ENCODE measurements at regions not wholly inside any gene's neighbourhood (a gene's known extent, or its start where the extent isn't known, plus 50 kb on each side); places are given as distances from the start of the nearest gene placed in this dataset.

GRCh38 chr2:56754627-56755026, 570.8 kb downstream of the CCDC85A start:
- no peaks in the 10 kb centered on the region for H3K9me1 ChIP-seq (replicated peaks; ENCODE audit: control insufficient read depth, extremely low read depth, insufficient read depth, low read length)
- POLR2A ChIA-PET: no interaction called here
- intact Hi-C loops (cut with micrococcal nuclease): no loop called here
- TF ChIP-seq POLR2A (IDR thresholded peaks at IDR 0.05; ENCODE audit: low read depth, low read length): no peak
- no peak for TF ChIP-seq CTCF (IDR thresholded peaks at IDR 0.05; ENCODE audit: extremely low read depth in 1 of 2, insufficient read depth in 1 of 2, low read depth in 1 of 2, low read length in 2 of 2)
- no peak for TF ChIP-seq MAX (IDR thresholded peaks at IDR 0.05; ENCODE audit: insufficient read depth, insufficient read length)
- no peak for TF ChIP-seq GATA2 (IDR thresholded peaks at IDR 0.05; ENCODE audit: insufficient read depth, insufficient read length, low read depth, low read length)
- TF ChIP-seq FOS (IDR thresholded peaks at IDR 0.05; ENCODE audit: borderline replicate concordance, insufficient read depth, low read length): no peak
- TF ChIP-seq EZH2 (IDR thresholded peaks at IDR 0.05; ENCODE audit: borderline replicate concordance, low read depth, low read length, severe bottlenecking): no peak
- TF ChIP-seq MYC (IDR thresholded peaks at IDR 0.05; ENCODE audit: low read depth, low read length): no peak
- TF ChIP-seq POLR2AphosphoS5 (IDR thresholded peaks at IDR 0.05; ENCODE audit: insufficient read depth, low read depth, low read length): no peak
- TF ChIP-seq JUN (IDR thresholded peaks at IDR 0.05; ENCODE audit: borderline replicate concordance, insufficient read depth, insufficient read length, low read depth): no peak
- H4K20me1 ChIP-seq (replicated peaks; ENCODE audit: control insufficient read depth, extremely low read depth, insufficient read depth, low read length): no peaks in the 10 kb centered on the region
- DNase-seq (ENCODE audit: low read depth, low spot score) (no peak), FAIRE-seq (no peak)
- BruUV-seq (replicated peaks): no TSS peak
- H3K36me3 ChIP-seq (ENCODE audit: control insufficient read depth in 2 of 2, extremely low read depth in 1 of 2, insufficient read depth in 2 of 2, low read length in 2 of 2): no peaks in the 10 kb centered on the region
- H3K4me1 ChIP-seq (ENCODE audit: control insufficient read depth, extremely low read depth, insufficient read depth, low read length): no peaks in the 10 kb centered on the region
- no peak overlapping the region for H2AFZ ChIP-seq (ENCODE audit: low read depth, low read length)
- H3K27ac ChIP-seq (ENCODE audit: insufficient read depth, low read depth, low read length): no peak overlapping the region
- CTCF ChIA-PET: interaction anchor here (2.3 kb wide), 1 partner anchor 571 kb away, joined by 8 read pairs; the partner anchor contains the start of gene CCDC85A
- no peaks in the 10 kb centered on the region for H3K79me2 ChIP-seq (ENCODE audit: control insufficient read depth, insufficient read depth, low read length)
- H3K27me3 ChIP-seq (ENCODE audit: control insufficient read depth in 2 of 2, insufficient read depth in 2 of 2, low read length in 2 of 2): no peaks in the 10 kb centered on the region
- H3K9ac ChIP-seq (replicated peaks; ENCODE audit: extremely low read depth, insufficient read depth, low read length): no peak overlapping the region
- no peaks in the 10 kb centered on the region for H3K9me3 ChIP-seq (replicated peaks; ENCODE audit: control insufficient read depth, insufficient read depth, low read length)
- no peak overlapping the region for H3K4me2 ChIP-seq (ENCODE audit: insufficient read depth, low read length)
- dilution Hi-C loops (cut with MboI; ENCODE audit: extremely low pct_ligation_motif_present, low sequenced_read_pairs): no loop called here
- H3K4me3 ChIP-seq (replicated peaks in 1 of 3; ENCODE audit: insufficient read depth in 1 of 3, low read depth in 1 of 3, low read length in 3 of 3): no peak overlapping the region

Measured in endothelial cell of umbilical vein (primary cell).